ENCODE measurements at regions not wholly inside any gene's neighbourhood (a gene's known extent, or its start where the extent isn't known, plus 50 kb on each side); places are given as distances from the start of the nearest gene placed in this dataset.

DNA sequence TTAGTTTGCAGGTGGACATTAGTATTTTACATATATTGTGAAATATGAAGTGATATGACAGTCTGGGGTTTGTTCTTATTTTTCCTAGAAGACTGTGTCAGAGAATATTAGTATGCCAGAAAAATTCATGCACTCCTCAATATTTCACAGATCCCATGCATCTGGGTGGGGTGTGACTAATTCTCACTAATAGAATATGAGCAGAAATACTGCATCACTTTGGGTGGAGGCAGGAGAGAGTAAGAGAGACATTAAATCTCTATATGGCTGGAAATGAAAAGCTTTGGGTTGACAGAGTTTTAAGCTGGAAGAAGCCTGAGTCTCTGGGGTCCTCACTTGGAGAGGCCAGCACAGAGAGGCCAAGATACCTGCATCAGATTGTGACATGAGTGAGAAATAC is 101.3 kb upstream of the DPH6 start:
- Histone ChIP-seq H4K20me1 (ENCODE audit: insufficient read depth, low read length) (no peaks in the 10 kb centered on the region), H3K36me3 (ENCODE audit: insufficient read depth, low read length) (no peaks in the 10 kb centered on the region), H3K9ac (ENCODE audit: low read depth, low read length) (no peak overlapping the region), H2AFZ (ENCODE audit: low read depth, low read length) (no peak overlapping the region), H3K4me2 (ENCODE audit: insufficient read depth, low read length) (no peak overlapping the region), H3K4me3 (ENCODE audit: low read depth in 1 of 2, low read length in 2 of 2) (no peak overlapping the region), H3K4me1 (ENCODE audit: insufficient read depth, low read length) (no peaks in the 10 kb centered on the region), H3K27me3 (ENCODE audit: insufficient read depth, low read length, poor library complexity) (no peaks in the 10 kb centered on the region), H3K79me2 (ENCODE audit: insufficient read depth, low read length) (no peaks in the 10 kb centered on the region), H3K27ac (ENCODE audit: low read length) (no peak overlapping the region), H3K9me3 (ENCODE audit: insufficient read depth, low read length, severe bottlenecking) (no peaks in the 10 kb centered on the region)
- ATAC-seq (ENCODE audit: insufficient read depth, low read depth) = no peak
- TF ChIP-seq EZH2 (IDR thresholded peaks at IDR 0.05; ENCODE audit: borderline replicate concordance, low read depth, low read length, severe bottlenecking) (no peak), CTCF (IDR thresholded peaks at IDR 0.05; ENCODE audit: borderline replicate concordance, extremely low read depth, low read length, poor library complexity, severe bottlenecking) (no peak)
- no peak for DNase-seq

- TF ChIP-seq CTCF (IDR thresholded peaks at IDR 0.05; ENCODE audit: borderline replicate concordance, extremely low read depth, low read length, poor library complexity, severe bottlenecking) (no peak), EZH2 (IDR thresholded peaks at IDR 0.05; ENCODE audit: borderline replicate concordance, low read depth, low read length, severe bottlenecking) (no peak)
- Histone ChIP-seq H4K20me1 (ENCODE audit: insufficient read depth, low read length) (no peaks in the 10 kb centered on the region), H3K36me3 (ENCODE audit: insufficient read depth, low read length) (no peaks in the 10 kb centered on the region), H3K9me3 (ENCODE audit: insufficient read depth, low read length, severe bottlenecking) (no peaks in the 10 kb centered on the region), H2AFZ (ENCODE audit: low read depth, low read length) (no peak overlapping the region), H3K27me3 (ENCODE audit: insufficient read depth, low read length, poor library complexity) (no peaks in the 10 kb centered on the region), H3K4me1 (ENCODE audit: insufficient read depth, low read length) (no peaks in the 10 kb centered on the region), H3K27ac (ENCODE audit: low read length) (no peak overlapping the region), H3K4me2 (ENCODE audit: insufficient read depth, low read length) (no peak overlapping the region), H3K9ac (ENCODE audit: low read depth, low read length) (no peak overlapping the region), H3K79me2 (ENCODE audit: insufficient read depth, low read length) (no peaks in the 10 kb centered on the region), H3K4me3 (ENCODE audit: low read depth in 1 of 2, low read length in 2 of 2) (no peak overlapping the region)
- DNase-seq = no peak
- no peak for ATAC-seq (ENCODE audit: insufficient read depth, low read depth)
Measured at GRCh38 chr15:35648941-35649340, 103.0 kb upstream of the DPH6 start.

DNA sequence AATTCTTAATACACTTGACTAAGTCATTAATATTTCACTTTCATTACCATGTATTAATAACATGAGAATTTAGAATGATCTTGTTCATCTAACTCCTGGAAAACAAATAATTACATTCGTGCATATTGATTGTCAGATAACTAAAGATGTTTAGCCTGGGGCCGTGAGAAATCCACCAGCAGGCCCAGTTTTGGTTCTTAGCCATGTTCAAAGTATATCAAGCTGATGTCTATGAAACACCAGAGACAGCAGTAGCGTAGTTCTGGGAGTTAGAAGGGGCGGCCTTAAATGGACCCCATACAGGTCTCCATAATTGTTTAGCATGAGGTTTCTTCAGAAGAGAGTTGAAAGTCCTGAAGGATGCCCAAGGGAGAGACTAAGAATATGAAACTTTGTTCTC is 103.6 kb upstream of the DPH6 start:
- Histone ChIP-seq H3K9me3 (ENCODE audit: insufficient read depth, low read length, severe bottlenecking) (no peaks in the 10 kb centered on the region), H3K36me3 (ENCODE audit: insufficient read depth, low read length) (no peaks in the 10 kb centered on the region), H3K27me3 (ENCODE audit: insufficient read depth, low read length, poor library complexity) (no peaks in the 10 kb centered on the region), H2AFZ (ENCODE audit: low read depth, low read length) (no peak overlapping the region), H3K27ac (ENCODE audit: low read length) (no peak overlapping the region), H4K20me1 (ENCODE audit: insufficient read depth, low read length) (no peaks in the 10 kb centered on the region), H3K4me2 (ENCODE audit: insufficient read depth, low read length) (no peak overlapping the region), H3K79me2 (ENCODE audit: insufficient read depth, low read length) (no peaks in the 10 kb centered on the region), H3K4me3 (ENCODE audit: low read depth in 1 of 2, low read length in 2 of 2) (no peak overlapping the region), H3K4me1 (ENCODE audit: insufficient read depth, low read length) (no peaks in the 10 kb centered on the region), H3K9ac (ENCODE audit: low read depth, low read length) (no peak overlapping the region)
- no peak for TF ChIP-seq CTCF (IDR thresholded peaks at IDR 0.05; ENCODE audit: borderline replicate concordance, extremely low read depth, low read length, poor library complexity, severe bottlenecking)
- TF ChIP-seq EZH2 (IDR thresholded peaks at IDR 0.05; ENCODE audit: borderline replicate concordance, low read depth, low read length, severe bottlenecking) = no peak
- ATAC-seq (ENCODE audit: insufficient read depth, low read depth) (no peak), DNase-seq (no peak)

GRCh38 chr15:35654332-35654731 is 108.4 kb upstream of the DPH6 start:
- DNase-seq (no peak), ATAC-seq (ENCODE audit: insufficient read depth, low read depth) (no peak)
- Histone ChIP-seq H3K9ac (ENCODE audit: low read depth, low read length) (no peak overlapping the region), H3K27me3 (ENCODE audit: insufficient read depth, low read length, poor library complexity) (no peaks in the 10 kb centered on the region), H3K4me3 (ENCODE audit: low read depth in 1 of 2, low read length in 2 of 2) (no peak overlapping the region), H3K36me3 (ENCODE audit: insufficient read depth, low read length) (no peaks in the 10 kb centered on the region), H3K4me1 (ENCODE audit: insufficient read depth, low read length) (no peaks in the 10 kb centered on the region), H3K4me2 (ENCODE audit: insufficient read depth, low read length) (no peak overlapping the region), H2AFZ (ENCODE audit: low read depth, low read length) (no peak overlapping the region), H3K79me2 (ENCODE audit: insufficient read depth, low read length) (no peaks in the 10 kb centered on the region), H3K27ac (ENCODE audit: low read length) (no peak overlapping the region), H4K20me1 (ENCODE audit: insufficient read depth, low read length) (no peaks in the 10 kb centered on the region), H3K9me3 (ENCODE audit: insufficient read depth, low read length, severe bottlenecking) (no peaks in the 10 kb centered on the region)
- TF ChIP-seq CTCF (IDR thresholded peaks at IDR 0.05; ENCODE audit: borderline replicate concordance, extremely low read depth, low read length, poor library complexity, severe bottlenecking) (no peak), EZH2 (IDR thresholded peaks at IDR 0.05; ENCODE audit: borderline replicate concordance, low read depth, low read length, severe bottlenecking) (no peak)

Data from DND-41 (cell line).